Testis (tissue), 2 donors: ENCODE measurements at regions not wholly inside any gene's neighbourhood (a gene's known extent, or its start where the extent isn't known, plus 50 kb on each side); places are given as distances from the start of the nearest gene placed in this dataset.

Experiments used
- CTCF ChIP-seq, 3 experiments: fragments of 450-650 bp in 2 of 3; fragments of 200-600 bp in 1 of 3; sonication (generic) in 1 of 3; IDR thresholded peaks; one replicate each; pipeline ENCODE4 v1.5.1; 2016 to 2019; ENCODE audit warnings: antibody characterized with exemption in 3 of 3, mild to moderate bottlenecking in 2 of 3, moderate library complexity in 1 of 3
- POLR2A ChIP-seq: fragments of 450-650 bp; IDR thresholded peaks from one replicate; pipeline ENCODE4 v1.6.1; 2017; ENCODE audit warnings: antibody characterized with exemption, mild to moderate bottlenecking, moderate library complexity

DNA sequence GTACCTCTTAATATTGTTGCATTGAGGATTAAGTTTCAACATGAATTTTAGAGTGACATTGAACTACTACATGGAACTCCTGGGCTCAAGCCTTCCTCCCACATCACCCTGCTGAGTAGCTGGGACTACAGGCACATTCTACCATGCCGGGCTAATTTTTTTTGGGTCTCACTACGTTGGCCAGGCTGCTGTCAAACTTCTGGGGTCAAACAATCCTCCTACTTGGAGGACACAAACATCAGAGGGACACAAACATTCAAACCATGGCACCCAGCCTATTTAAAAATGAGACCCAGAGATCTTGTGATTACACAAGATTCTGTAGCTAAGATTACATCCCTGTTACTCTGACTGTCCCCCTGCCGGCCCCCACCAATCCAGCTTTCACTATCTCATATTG, 180.9 kb downstream of the KCNRG start:
- TF ChIP-seq CTCF (IDR thresholded peaks at IDR 0.05) (no peak), POLR2A (no peak)
